Fibroblast of mammary gland (primary cell): ENCODE measurements at regions not wholly inside any gene's neighbourhood (a gene's known extent, or its start where the extent isn't known, plus 50 kb on each side); places are given as distances from the start of the nearest gene placed in this dataset.

Source experiments
- DNase-seq: peaks from one replicate; pipeline ENCODE4 v3.0.0-alpha.2; 2010; ENCODE audit warnings: low read depth
- H3K4me3 ChIP-seq: 2 replicates; pipeline ENCODE4 v1.5.1; 2011; ENCODE audit warnings: low read depth, mild to moderate bottlenecking, low read length, moderate library complexity; ENCODE audit not compliant: control insufficient read depth
- TF ChIP-seq, protein P1 (sequence below): conservative IDR thresholded peaks from 2 replicates; pipeline ENCODE4 v1.5.1; 2011; ENCODE audit warnings: low read depth, low read length, inconsistent platforms; ENCODE audit not compliant: control insufficient read depth, insufficient read depth

- peak; percentile 22 for DNase-seq
- H3K4me3 ChIP-seq, result no peak overlapping the region
- TF ChIP-seq, protein P1, sequence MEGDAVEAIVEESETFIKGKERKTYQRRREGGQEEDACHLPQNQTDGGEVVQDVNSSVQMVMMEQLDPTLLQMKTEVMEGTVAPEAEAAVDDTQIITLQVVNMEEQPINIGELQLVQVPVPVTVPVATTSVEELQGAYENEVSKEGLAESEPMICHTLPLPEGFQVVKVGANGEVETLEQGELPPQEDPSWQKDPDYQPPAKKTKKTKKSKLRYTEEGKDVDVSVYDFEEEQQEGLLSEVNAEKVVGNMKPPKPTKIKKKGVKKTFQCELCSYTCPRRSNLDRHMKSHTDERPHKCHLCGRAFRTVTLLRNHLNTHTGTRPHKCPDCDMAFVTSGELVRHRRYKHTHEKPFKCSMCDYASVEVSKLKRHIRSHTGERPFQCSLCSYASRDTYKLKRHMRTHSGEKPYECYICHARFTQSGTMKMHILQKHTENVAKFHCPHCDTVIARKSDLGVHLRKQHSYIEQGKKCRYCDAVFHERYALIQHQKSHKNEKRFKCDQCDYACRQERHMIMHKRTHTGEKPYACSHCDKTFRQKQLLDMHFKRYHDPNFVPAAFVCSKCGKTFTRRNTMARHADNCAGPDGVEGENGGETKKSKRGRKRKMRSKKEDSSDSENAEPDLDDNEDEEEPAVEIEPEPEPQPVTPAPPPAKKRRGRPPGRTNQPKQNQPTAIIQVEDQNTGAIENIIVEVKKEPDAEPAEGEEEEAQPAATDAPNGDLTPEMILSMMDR, result no peak
Observed at GRCh38 chr20:7696311-7696710, 243.9 kb downstream of the HAO1 start.

DNA sequence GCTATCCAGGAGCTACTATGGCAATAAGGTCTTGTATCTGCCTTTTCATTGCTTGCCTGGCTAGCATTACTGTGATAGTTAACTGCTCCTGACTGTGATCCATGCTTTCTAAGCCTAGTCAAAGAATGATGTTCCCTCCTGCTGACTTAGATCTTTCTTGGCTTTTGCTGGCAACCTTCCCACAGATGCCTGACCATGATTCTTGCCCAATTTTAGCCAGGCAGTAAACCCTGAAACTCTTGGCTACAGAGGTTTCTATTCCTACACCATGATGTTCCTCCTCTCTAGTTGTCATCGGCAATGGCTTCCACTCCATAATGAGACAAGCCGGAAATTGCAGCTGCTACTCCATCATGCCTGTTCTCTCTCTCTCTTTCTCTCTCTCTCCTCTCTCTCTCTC is 238.1 kb downstream of the HAO1 start:
- H3K4me3 ChIP-seq, result no peak overlapping the region
- TF ChIP-seq, protein P1, result no peak
- DNase-seq, result no peak

DNA sequence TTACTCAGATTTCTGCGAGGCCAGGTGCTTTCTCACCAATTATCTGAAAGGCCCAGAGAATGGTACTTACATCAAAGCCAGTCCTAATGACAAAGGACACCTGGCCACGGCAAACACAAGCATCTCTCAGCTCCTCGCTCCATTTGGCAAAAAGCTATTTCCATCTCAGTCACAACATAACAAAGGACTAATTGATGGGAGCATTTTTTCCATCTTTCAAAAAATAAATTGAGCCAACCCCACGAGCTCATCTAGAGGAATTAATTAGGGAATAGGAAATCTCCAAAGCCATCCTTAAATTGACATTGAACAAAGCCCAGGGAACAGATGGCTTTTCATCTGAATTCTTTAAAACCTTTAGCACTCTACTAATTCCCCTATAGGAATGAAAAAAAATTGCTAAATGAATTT is 236.7 kb downstream of the HAO1 start:
- TF ChIP-seq, protein P1, result no peak
- DNase-seq, result no peak
- H3K4me3 ChIP-seq, result no peak overlapping the region

GRCh38 chr20:7703996-7704395 is 236.3 kb downstream of the HAO1 start:
- H3K4me3 ChIP-seq, result no peak overlapping the region
- no peak for DNase-seq
- TF ChIP-seq, protein P1, result no peak

- TF ChIP-seq, protein P1, result no peak
- DNase-seq, result no peak
- no peak overlapping the region for H3K4me3 ChIP-seq
Observed at GRCh38 chr20:7708112-7708511, 232.1 kb downstream of the HAO1 start.

DNA sequence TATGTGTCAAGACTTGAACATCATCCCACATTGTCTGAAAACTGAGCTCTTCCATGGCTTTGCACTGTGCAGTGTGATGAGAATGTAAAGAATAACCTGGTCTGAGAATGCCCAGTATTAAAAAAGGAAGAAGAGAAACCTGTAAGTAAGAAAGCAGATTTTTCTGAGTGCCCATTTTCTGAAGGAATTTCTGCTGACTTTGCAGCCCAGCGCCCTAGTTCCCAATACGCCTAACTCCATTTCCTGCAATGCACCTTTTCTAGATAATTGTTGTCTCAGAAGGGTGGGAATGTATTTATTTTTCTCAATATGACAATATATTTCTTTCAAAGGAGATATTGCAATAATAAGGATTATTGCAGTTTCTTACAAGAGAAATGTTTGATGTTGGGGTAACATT is 231.5 kb downstream of the HAO1 start:
- TF ChIP-seq, protein P1, result no peak
- H3K4me3 ChIP-seq, result no peak overlapping the region
- no peak for DNase-seq

GRCh38 chr20:7710440-7710839 is 229.8 kb downstream of the HAO1 start:
- H3K4me3 ChIP-seq, result no peak overlapping the region
- TF ChIP-seq, protein P1, result no peak
- peak; percentile 10 for DNase-seq
